Transverse colon (tissue), 4 donors: ENCODE measurements at regions not wholly inside any gene's neighbourhood (a gene's known extent, or its start where the extent isn't known, plus 50 kb on each side); places are given as distances from the start of the nearest gene placed in this dataset.

Source experiments
- DNase-seq: peaks from one replicate; pipeline ENCODE4 v3.0.0-alpha.2; 2019
- H3K27ac ChIP-seq, 4 donors: fragments of 200-600 bp; sonication (generic); 2 replicates each; pipeline ENCODE4 v1.5.1; 2016 to 2018; ENCODE audit warnings: inconsistent platforms in 4 of 4
- H3K27me3 ChIP-seq: fragments of 200-600 bp; sonication (generic); 2 replicates; pipeline ENCODE4 v1.5.1; 2017; ENCODE audit warnings: inconsistent platforms
- H3K36me3 ChIP-seq, 4 donors: fragments of 200-600 bp; sonication (generic); 2 replicates each; pipeline ENCODE4 v1.5.1; 2017 to 2019; ENCODE audit warnings: inconsistent platforms in 4 of 4
- H3K4me1 ChIP-seq, 4 donors: fragments of 200-600 bp; sonication (generic); 2 replicates each; pipeline ENCODE4 v1.5.1; 2017 to 2020; ENCODE audit warnings: inconsistent platforms in 4 of 4
- H3K4me3 ChIP-seq, 4 donors: fragments of 200-600 bp; sonication (generic); 1 replicate in 1 of 4; 2 replicates in 3 of 4; pipeline versions ENCODE4 v1.5.1 to v1.6.1; 2017 to 2019; ENCODE audit warnings: inconsistent platforms in 4 of 4
- H3K9me3 ChIP-seq, 2 donors: fragments of 200-600 bp; sonication (generic); 2 replicates each; pipeline ENCODE4 v1.5.1; 2017 to 2019; ENCODE audit warnings: inconsistent platforms in 2 of 2
- EP300 ChIP-seq: sonication (generic); formaldehyde crosslinking; IDR thresholded peaks from one replicate; pipeline ENCODE4 v1.6.1; 2017; ENCODE audit warnings: antibody characterized with exemption, low read depth
- POLR2A ChIP-seq: fragments of 450-650 bp; IDR thresholded peaks from one replicate; pipeline ENCODE4 v1.6.1; 2016; ENCODE audit warnings: antibody characterized with exemption, mild to moderate bottlenecking, moderate library complexity
- POLR2AphosphoS5 ChIP-seq, 3 donors: sonication (generic); formaldehyde crosslinking; IDR thresholded peaks; one replicate each; pipeline ENCODE4 v1.6.1; 2016; ENCODE audit warnings: antibody characterized with exemption in 3 of 3
- WGBS, 2 donors: methylation state at CpG; one replicate each; pipeline ENCODE4 v1.1.5; 2018; ENCODE audit warnings: low coverage in 1 of 2; 5-methylcytosine and 5-hydroxymethylcytosine counted together
- in situ Hi-C, 4 donors: fragments of 200-750 bp; cut with MboI; loops; one replicate each; pipeline versions ENCODE4 v1.15.0 to v1.15.1; 2017; ENCODE audit warnings: low sequenced_read_pairs in 3 of 4, low pct_ligation_motif_present in 1 of 4, low pct_unique_long_range_greater_than_20kb in 1 of 4
- intact Hi-C: fragments of 100-400 bp; cut with DNase I; formaldehyde crosslinking; loops from one replicate; pipeline ENCODE4 v1.15.1; 2023; ENCODE audit warnings: low total_unique reads
- TF ChIP-seq, protein P1 (sequence below), 5 experiments: fragments of 200-600 bp in 3 of 5; fragments of 450-650 bp in 2 of 5; sonication (generic) in 3 of 5; IDR thresholded peaks; 1 replicate in 2 of 5; 2 replicates in 3 of 5; pipeline ENCODE4 v1.5.1; 2016 to 2017; ENCODE audit warnings: antibody characterized with exemption in 5 of 5, inconsistent platforms in 3 of 5, mild to moderate bottlenecking in 2 of 5, moderate library complexity in 1 of 5

DNA sequence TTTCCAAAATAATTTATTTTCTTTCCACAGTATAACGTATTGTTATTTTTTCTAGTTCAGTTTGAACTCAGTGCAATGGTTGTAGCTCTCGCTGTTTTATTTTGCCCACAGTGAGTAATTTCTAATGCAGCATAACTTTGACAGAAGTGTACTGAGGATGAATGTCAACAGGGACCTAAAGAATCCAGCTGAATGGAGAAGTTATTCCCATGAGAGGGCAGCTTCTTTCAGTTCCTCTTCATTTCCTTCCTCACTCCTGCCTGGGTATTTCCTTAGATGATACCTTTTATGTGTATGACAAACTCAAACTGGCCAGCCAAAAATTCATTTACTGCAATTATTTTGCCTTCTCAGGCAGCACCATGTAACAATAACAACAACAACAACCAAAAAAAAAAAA lies 1223.1 kb upstream of the ZEB2 start:
- DNase-seq: no peak
- Histone ChIP-seq H3K27me3 (no peaks in the 10 kb centered on the region), H3K4me1 (no peaks in the 10 kb centered on the region), H3K36me3 (no peaks in the 10 kb centered on the region), H3K9me3 (no peaks in the 10 kb centered on the region), H3K4me3 (no peak overlapping the region), H3K27ac (no peak overlapping the region)
- in situ Hi-C loops (no loop called here), intact Hi-C loops (no loop called here)
- TF ChIP-seq, protein P1, sequence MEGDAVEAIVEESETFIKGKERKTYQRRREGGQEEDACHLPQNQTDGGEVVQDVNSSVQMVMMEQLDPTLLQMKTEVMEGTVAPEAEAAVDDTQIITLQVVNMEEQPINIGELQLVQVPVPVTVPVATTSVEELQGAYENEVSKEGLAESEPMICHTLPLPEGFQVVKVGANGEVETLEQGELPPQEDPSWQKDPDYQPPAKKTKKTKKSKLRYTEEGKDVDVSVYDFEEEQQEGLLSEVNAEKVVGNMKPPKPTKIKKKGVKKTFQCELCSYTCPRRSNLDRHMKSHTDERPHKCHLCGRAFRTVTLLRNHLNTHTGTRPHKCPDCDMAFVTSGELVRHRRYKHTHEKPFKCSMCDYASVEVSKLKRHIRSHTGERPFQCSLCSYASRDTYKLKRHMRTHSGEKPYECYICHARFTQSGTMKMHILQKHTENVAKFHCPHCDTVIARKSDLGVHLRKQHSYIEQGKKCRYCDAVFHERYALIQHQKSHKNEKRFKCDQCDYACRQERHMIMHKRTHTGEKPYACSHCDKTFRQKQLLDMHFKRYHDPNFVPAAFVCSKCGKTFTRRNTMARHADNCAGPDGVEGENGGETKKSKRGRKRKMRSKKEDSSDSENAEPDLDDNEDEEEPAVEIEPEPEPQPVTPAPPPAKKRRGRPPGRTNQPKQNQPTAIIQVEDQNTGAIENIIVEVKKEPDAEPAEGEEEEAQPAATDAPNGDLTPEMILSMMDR (IDR thresholded peaks at IDR 0.05): no peak
- TF ChIP-seq POLR2A: no peak
- no peak for TF ChIP-seq EP300
- no peak for TF ChIP-seq POLR2AphosphoS5 (IDR thresholded peaks at IDR 0.05)
- 74 to 76% methylated on average over 2 of the region's 2 CpGs for WGBS, 2 donors

DNA sequence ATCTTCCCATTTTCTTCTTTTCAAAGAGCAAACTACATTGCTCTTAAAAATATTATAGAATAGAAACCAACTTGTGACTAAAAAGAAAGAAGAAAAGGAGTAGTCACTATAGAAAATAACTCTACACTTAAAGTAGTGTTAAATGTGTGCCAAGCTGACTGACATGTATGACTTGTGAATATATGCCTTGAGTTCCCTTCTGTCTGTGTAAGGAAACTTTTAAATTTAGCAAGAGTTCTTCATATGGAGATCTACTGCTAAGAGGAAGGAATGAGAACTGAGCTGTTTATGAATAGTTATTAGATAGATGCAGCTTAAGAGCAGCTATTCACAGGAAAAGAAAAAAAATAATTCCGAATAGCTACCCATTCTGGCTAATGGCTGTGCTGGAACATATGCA lies 1221.7 kb upstream of the ZEB2 start:
- H3K4me1 ChIP-seq: no peaks in the 10 kb centered on the region
- no peaks in the 10 kb centered on the region for H3K9me3 ChIP-seq
- TF ChIP-seq POLR2AphosphoS5 (IDR thresholded peaks at IDR 0.05) (no peak), POLR2A (no peak), EP300 (no peak)
- TF ChIP-seq, protein P1 (IDR thresholded peaks at IDR 0.05): no peak
- intact Hi-C loops: no loop called here
- no peaks in the 10 kb centered on the region for H3K27me3 ChIP-seq
- H3K4me3 ChIP-seq: no peak overlapping the region
- in situ Hi-C loops: no loop called here
- 91 to 93% methylated on average over 1 of the region's 1 CpG for WGBS, 2 donors
- DNase-seq: no peak
- no peak overlapping the region for H3K27ac ChIP-seq
- no peaks in the 10 kb centered on the region for H3K36me3 ChIP-seq

DNA sequence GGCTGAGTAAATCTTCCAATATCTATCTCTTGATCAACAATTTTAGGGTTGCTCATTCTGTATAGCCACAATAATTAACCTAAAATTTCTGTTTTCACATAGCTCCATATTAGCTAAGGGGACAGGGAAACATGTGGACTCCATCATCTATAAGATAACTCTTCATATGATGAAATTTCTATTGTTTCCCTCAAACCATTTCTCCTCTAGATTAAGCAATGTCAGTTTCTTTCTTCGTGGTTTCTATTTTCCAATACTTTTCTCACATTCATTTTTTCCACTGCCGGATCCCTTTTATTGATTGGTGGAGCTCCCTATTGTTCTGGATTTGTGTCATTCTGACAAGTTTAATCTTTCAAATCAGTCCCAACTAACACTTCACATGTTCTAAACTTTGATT lies 1221.3 kb upstream of the ZEB2 start:
- intact Hi-C loops: no loop called here
- in situ Hi-C loops: no loop called here
- Histone ChIP-seq H3K36me3 (no peaks in the 10 kb centered on the region), H3K4me1 (no peaks in the 10 kb centered on the region), H3K27ac (no peak overlapping the region), H3K4me3 (no peak overlapping the region), H3K27me3 (no peaks in the 10 kb centered on the region), H3K9me3 (no peaks in the 10 kb centered on the region)
- WGBS, 2 donors: 80 to 88% methylated on average over 1 to 2 of the region's 2 CpGs
- DNase-seq: no peak
- TF ChIP-seq, protein P1 (IDR thresholded peaks at IDR 0.05): no peak
- TF ChIP-seq POLR2AphosphoS5 (IDR thresholded peaks at IDR 0.05): no peak
- TF ChIP-seq POLR2A: no peak
- no peak for TF ChIP-seq EP300

DNA sequence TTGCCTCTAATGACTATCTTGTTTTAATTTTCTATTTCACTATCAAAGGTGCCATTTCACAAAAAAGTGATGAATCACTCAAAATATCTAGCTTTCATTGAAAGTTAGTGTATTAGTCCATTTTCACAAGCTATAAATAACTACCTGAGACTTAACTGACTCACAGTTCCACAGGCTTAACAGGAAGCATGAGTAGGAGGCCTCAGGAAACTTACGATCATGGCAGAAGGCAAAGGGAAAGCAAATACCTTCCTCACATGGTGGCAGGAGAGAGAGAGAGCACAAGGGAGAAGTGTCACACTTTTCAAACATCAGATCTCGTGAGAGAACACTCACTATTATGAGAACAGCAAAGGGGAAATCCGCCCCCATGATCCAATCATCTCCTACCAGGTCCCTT lies 1220.4 kb upstream of the ZEB2 start:
- no peak for TF ChIP-seq POLR2A
- no peak for TF ChIP-seq EP300
- TF ChIP-seq, protein P1 (IDR thresholded peaks at IDR 0.05): no peak
- TF ChIP-seq POLR2AphosphoS5 (IDR thresholded peaks at IDR 0.05): no peak
- Histone ChIP-seq H3K4me3 (no peak overlapping the region), H3K9me3 (no peaks in the 10 kb centered on the region), H3K4me1 (no peaks in the 10 kb centered on the region), H3K27ac (no peak overlapping the region), H3K27me3 (no peaks in the 10 kb centered on the region), H3K36me3 (no peaks in the 10 kb centered on the region)
- in situ Hi-C loops (no loop called here), intact Hi-C loops (no loop called here)
- DNase-seq: no peak
- 72 to 93% methylated on average over 3 of the region's 3 CpGs for WGBS, 2 donors
